Erythroblast (primary cell): ENCODE measurements at regions not wholly inside any gene's neighbourhood (a gene's known extent, or its start where the extent isn't known, plus 50 kb on each side); places are given as distances from the start of the nearest gene placed in this dataset.
"Not testable (repeated sequence)": the region's sequence is repeated elsewhere in the genome, so short reads cannot be mapped to it uniquely, and the experiment has no call there.

Experiments
- DNase-seq, 2 experiments: peaks; one replicate each; lab custom pipeline; 2025; lab: John Stamatoyannopoulos, UW
- GATA1 ChIP-seq: IDR thresholded peaks from 2 replicates; pipeline ENCODE4 v1.6.1; 2011; ENCODE audit warnings: low read depth, mild to moderate bottlenecking, control low read depth, low read length, moderate library complexity
- POLR2A ChIP-seq: IDR thresholded peaks from 2 replicates; pipeline ENCODE4 v1.6.1; 2011; ENCODE audit warnings: mild to moderate bottlenecking, low read length

GRCh38 chr5:130514984-130515690 is 610.9 kb downstream of the CHSY3 start:
- TF ChIP-seq GATA1 = no peak
- TF ChIP-seq POLR2A = no peak
- DNase-seq = no peak

DNA sequence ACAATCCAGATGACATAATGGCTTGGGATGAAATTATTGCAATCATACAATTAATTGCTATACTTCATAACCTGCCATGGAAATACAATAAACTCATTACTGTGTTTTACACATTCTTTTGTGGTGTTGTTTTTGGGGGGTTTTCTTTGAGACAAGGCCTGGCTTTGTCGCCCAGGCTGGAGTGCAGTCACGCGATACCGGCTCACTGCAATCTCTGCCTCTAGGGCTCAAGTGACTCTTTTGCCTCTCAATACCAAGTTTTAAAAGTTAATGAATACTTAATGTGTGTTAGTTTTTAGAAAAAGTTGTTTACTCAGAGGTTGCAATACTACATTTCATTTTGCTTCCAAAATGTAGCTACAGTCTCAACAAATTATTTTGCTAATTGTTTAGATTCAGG is 598.4 kb downstream of the CHSY3 start:
- TF ChIP-seq POLR2A (no peak), GATA1 (no peak)
- DNase-seq = no peak

DNA sequence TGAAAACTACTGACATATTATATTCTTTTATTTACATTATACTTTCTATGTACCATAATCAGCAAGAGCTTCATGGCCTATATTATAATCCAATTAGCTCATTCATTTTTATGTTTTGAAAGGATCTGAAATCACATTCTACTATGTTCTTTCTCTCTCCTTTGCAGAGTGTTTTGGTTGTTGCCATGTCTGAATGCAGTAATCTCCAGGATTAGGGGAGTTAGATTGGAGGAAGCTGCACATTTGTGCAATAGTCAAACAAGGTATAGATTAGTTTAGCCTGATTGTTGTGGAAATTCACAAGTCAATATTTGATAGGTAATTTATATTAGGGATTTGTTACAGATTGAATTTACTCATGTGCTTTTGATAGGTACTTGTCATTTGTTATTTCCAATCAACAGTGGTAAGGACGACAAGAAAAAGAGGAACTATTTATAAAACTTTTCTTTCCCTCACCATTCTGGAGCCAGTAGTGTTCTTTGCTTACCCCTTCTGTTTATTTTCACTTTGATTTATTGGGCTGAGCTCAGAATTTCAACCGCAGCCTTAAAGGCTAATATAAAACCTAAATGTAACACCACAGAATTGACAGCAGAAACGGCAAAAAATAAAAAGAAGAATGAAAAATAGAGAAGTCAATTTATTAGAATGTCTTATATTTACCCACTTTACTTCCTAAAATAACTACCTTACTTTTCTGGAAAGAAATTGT is 597.0 kb downstream of the CHSY3 start:
- DNase-seq = no peak

GRCh38 chr5:130500495-130500894 is 596.2 kb downstream of the CHSY3 start:
- not testable (repeated sequence) for DNase-seq

More for the DNA sequence above, 597.0 kb downstream of the CHSY3 start:
- TF ChIP-seq GATA1 (no peak), POLR2A (no peak)

DNA sequence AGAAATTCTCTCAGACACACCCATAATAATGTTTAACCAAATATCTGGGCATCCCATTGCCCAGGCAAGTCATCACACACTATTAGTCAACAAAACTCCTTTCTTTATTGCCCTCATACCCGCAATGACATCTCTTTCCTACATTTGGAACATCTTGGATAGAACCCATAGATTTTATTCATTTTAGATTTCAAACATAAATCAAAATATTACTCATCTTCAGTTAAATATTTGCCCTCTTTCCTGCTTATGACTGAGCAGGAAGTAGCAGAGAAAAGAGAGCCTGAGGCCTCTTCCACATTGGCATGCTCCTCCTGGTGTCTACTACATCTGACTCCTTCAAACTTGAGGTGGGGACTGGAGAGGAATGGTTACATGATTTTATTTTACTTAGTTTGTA is 592.0 kb downstream of the CHSY3 start:
- TF ChIP-seq GATA1 (no peak), POLR2A (no peak)
- DNase-seq = no peak

- no peak for DNase-seq
- TF ChIP-seq POLR2A (no peak), GATA1 (no peak)
Observed at GRCh38 chr5:130488252-130488651, 584.0 kb downstream of the CHSY3 start.

DNA sequence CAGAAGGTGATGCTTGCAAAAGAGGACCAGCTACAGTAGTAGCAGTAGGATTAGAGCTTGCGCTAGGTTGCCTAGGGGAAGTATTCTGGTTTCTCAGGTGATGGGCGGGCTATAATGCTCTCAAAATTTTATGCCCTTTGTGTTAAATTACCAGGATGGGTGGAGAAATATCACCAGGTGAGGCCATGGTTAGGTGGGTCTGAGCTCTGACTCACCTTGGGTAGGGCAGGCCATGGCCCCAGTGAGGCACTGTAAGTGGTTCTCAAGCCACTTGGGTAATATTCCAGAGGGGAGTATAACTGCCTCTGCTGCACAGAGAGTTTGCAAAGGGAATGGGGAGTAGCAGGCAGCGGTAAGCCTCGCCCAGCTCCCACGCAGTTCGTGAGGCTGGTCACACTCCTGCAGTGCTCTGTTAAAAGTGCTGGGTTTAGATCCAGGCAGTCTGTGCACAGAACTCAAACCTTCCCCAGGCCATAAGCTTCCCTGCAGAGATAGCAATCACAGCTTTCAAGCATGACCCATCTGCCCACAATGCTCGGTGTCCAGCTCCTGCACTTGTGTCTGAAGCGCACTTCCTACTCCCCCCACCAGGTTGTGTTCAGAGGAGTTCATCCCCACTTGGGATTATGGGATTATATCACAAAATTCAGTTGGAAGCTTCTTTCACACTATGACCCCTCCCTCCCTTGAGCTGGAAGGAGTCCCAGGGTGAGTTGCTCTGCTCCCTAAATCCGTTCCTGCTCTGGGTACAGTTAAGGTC is 575.0 kb downstream of the CHSY3 start:
- DNase-seq = no peak
- TF ChIP-seq POLR2A (no peak), GATA1 (no peak)

GRCh38 chr5:130476325-130476724 is 572.1 kb downstream of the CHSY3 start:
- DNase-seq = no peak
- TF ChIP-seq POLR2A (no peak), GATA1 (no peak)

DNA sequence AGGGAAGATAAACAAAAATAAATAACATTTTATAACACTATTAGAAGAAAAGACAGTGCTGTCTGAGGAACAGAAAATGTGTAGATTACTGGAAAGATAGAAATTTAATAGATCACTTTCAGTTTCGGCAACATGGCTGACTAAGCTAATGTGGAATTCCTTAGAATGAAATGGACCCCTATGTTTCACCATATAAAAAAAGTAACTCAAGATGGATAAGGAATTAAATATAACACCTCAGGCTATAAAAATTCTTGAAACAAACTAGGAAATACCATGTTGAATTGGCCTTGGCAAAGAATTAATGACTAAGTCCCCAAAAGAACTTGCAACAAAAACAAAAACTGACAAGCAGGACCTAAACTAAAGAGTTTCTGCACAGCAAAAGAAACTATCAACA is 558.3 kb downstream of the CHSY3 start:
- no peak for TF ChIP-seq GATA1
- no peak for DNase-seq

- no peak for TF ChIP-seq POLR2A
- TF ChIP-seq GATA1 = no peak
- DNase-seq = no peak
Observed at GRCh38 chr5:130455175-130455574, 550.9 kb downstream of the CHSY3 start.

DNA sequence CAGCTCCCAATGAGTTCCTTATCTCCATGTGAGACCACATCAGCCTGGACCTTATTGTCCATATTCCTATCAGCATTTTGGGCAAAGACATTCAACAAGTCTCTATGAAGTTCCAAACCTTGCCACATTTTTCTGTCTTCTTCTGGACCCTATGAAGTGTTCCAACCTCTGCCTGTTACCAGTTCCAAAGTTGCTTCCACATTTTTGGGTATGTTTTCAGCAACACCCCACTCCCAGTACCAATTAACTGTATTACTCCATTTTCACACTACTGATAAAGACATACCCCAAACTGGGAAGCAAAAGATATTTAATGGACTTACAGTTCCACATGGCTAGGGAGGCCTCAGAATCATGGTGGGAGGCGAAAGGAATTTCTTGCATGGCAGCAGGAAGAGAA is 548.5 kb downstream of the CHSY3 start:
- no peak for DNase-seq
- TF ChIP-seq POLR2A = no peak

GRCh38 chr5:130436430-130436829 is 532.2 kb downstream of the CHSY3 start:
- DNase-seq = no peak
- TF ChIP-seq POLR2A (no peak), GATA1 (no peak)

DNA sequence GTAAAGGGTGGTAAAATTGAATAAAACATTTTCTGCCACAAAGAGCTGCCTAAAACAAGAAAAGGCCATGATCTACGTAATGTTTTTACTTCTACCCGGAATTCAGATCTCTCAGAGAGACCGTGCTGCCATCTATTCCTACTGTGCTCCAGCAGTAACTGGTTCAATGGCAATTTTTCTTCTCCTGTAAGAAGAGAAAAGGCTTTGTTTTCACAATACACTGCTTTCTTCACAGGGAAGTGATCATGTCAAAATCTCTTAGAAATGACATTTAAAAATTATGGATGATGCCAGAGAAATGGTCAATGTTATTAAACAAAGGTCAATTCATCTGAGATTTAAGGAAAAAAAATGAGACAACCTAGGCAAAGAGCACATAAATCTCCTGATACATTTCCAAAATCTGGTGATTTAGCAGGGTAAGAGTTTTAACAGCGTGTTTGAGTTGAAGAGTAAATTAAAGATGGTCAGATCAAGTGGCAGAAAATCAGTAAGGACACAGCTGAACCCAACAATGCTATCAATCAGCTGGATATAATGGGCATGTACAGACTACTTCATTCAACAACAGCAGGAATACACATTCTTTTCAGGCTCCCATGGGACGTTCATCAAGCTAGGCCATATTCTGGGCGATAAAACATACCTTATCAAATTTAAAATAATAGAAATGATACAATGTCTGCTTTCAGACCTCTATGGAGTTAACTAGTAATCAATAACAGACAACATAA is 523.1 kb downstream of the CHSY3 start:
- no peak for TF ChIP-seq POLR2A
- TF ChIP-seq GATA1 = no peak
- DNase-seq = no peak

DNA sequence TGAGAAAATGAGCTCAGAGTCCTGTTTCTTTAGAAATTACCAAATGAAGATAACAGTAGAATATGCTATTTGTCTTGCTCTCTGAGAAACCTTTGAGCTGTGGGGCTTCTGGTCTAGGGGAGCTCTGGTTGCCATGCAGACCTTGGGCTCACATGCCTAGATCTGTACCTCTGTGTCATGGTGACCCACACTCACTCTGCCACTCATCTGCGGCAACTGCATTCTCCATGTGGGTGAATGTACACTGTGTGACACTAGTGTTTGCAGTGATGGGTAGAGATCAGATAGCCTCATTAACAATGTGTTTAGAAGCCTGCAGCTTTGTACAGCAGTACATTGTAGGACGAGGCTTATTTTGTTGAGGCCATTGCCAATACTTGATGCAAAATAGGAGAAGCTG is 521.2 kb downstream of the CHSY3 start:
- no peak for DNase-seq
- TF ChIP-seq POLR2A = no peak
- no peak for TF ChIP-seq GATA1
